ENCODE measurements at regions not wholly inside any gene's neighbourhood (a gene's known extent, or its start where the extent isn't known, plus 50 kb on each side); places are given as distances from the start of the nearest gene placed in this dataset.

DNA sequence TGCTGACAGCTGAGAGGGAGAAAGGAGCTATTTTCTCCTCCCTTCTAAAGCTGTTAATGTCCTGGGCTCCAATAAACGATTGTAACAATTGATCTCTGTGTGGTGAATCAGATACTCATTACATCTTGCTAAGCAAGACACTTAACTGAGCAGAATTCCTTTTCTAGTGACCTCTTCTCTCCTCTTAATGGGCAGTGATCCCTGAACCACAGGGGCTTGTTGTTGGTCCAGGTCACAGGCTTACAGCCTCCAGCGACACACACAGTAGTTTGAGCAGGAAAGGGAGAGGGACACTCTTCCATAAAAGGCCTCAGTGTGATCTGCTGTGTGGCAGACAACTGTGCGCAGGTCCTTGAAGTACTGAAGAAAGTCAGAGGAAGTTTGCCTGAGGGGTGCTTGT lies 58.5 kb upstream of the MYO10 start:
- no peaks in the 10 kb centered on the region for H3K4me1 ChIP-seq (ENCODE audit: control insufficient read depth, insufficient read depth, low read length)
- H3K9me3 ChIP-seq (ENCODE audit: control insufficient read depth, insufficient read depth, low read length): no peaks in the 10 kb centered on the region
- no peaks in the 10 kb centered on the region for H3K36me3 Mint-ChIP-seq
- TF ChIP-seq, protein P1, sequence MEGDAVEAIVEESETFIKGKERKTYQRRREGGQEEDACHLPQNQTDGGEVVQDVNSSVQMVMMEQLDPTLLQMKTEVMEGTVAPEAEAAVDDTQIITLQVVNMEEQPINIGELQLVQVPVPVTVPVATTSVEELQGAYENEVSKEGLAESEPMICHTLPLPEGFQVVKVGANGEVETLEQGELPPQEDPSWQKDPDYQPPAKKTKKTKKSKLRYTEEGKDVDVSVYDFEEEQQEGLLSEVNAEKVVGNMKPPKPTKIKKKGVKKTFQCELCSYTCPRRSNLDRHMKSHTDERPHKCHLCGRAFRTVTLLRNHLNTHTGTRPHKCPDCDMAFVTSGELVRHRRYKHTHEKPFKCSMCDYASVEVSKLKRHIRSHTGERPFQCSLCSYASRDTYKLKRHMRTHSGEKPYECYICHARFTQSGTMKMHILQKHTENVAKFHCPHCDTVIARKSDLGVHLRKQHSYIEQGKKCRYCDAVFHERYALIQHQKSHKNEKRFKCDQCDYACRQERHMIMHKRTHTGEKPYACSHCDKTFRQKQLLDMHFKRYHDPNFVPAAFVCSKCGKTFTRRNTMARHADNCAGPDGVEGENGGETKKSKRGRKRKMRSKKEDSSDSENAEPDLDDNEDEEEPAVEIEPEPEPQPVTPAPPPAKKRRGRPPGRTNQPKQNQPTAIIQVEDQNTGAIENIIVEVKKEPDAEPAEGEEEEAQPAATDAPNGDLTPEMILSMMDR (IDR thresholded peaks at IDR 0.05): no peak
- no peak overlapping the region for H3K4me3 Mint-ChIP-seq
- H3K9me3 Mint-ChIP-seq: peaks cover 0 to 3% of the 10 kb centered on the region in 2 donors
- H3K4me3 ChIP-seq (ENCODE audit: low read length): no peak overlapping the region
- peaks cover 0 to 3% of the 10 kb centered on the region in 2 donors for H3K27me3 Mint-ChIP-seq (ENCODE audit: low read depth in 2 of 2)
- H3K36me3 ChIP-seq (ENCODE audit: control insufficient read depth, insufficient read depth, low read length): no peaks in the 10 kb centered on the region
- ATAC-seq (no peak), DNase-seq (no peak)
- intact Hi-C loops (cut with micrococcal nuclease): no loop called here
- no peak overlapping the region for H3K27ac Mint-ChIP-seq
- no peaks in the 10 kb centered on the region for H3K4me1 Mint-ChIP-seq
- no peaks in the 10 kb centered on the region for H3K27me3 ChIP-seq (ENCODE audit: control insufficient read depth, insufficient read depth, low read length)
- H3K27ac ChIP-seq (ENCODE audit: low read length): no peak overlapping the region
- WGBS (ENCODE audit: insufficient coverage): 92% methylated on average over 3 of the region's 3 CpGs

DNA sequence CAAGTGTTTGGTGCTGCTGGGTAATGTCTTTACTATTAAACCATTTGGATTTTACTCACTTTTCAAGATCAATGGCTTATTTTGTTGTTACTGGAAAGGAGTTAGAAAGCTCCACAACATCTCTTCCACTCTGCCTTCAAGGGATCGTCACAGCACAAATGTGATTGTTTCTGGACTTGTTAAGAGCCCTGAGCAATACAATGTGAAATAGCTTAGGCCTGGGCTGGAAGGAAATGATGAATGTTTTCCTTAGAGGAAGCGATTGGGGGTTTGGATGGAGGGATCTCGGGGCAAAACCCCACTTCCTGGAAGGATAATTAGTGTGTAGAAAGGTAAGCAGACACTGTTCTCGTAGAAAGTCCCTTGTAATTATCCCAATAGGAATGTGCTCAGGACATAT lies 59.3 kb upstream of the MYO10 start:
- Mint-ChIP-seq H3K27me3 (ENCODE audit: low read depth in 2 of 2) (peaks cover 0 to 3% of the 10 kb centered on the region in 2 donors), H3K27ac (no peak overlapping the region), H3K4me1 (no peaks in the 10 kb centered on the region), H3K4me3 (no peak overlapping the region), H3K36me3 (no peaks in the 10 kb centered on the region), H3K9me3 (peaks cover 2 to 3% of the 10 kb centered on the region in 2 donors)
- DNase-seq (no peak), ATAC-seq (no peak)
- Histone ChIP-seq H3K9me3 (ENCODE audit: control insufficient read depth, insufficient read depth, low read length) (no peaks in the 10 kb centered on the region), H3K27ac (ENCODE audit: low read length) (no peak overlapping the region), H3K27me3 (ENCODE audit: control insufficient read depth, insufficient read depth, low read length) (no peaks in the 10 kb centered on the region), H3K4me1 (ENCODE audit: control insufficient read depth, insufficient read depth, low read length) (no peaks in the 10 kb centered on the region), H3K36me3 (ENCODE audit: control insufficient read depth, insufficient read depth, low read length) (no peaks in the 10 kb centered on the region), H3K4me3 (ENCODE audit: low read length) (no peak overlapping the region)
- 61% methylated on average over 4 of the region's 4 CpGs for WGBS (ENCODE audit: insufficient coverage)
- TF ChIP-seq, protein P1 (IDR thresholded peaks at IDR 0.05): no peak
- intact Hi-C loops (cut with micrococcal nuclease): no loop called here

DNA sequence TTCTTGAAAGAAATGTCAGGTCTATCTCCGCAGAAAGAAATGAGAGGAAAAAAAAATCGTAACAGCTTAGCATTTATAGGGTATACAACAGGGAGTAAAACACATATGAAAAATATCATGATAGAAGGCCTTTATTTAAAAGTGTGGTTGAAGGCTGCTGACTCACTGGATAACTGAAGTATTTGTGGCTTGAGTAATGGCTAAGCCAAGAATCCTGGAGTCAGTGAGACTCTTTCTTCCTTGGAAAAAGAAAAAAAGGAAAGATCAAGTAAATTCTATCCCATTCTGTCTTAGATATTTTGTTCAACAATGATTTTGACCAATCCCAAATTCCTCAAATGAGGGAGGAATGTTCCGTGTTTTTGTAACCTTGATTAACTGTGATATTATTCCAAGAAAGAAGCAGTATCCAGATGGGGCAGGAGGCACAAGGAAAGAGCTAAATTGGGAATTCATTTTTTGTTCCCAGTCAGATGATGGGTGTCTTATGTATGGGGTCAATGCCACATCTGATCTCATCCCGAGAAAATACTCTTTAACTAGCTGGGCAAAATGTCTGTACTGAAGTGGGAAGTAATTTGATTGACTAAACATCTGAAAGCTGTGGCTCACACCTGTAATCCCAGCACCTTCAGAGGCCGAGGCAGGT lies 64.3 kb upstream of the MYO10 start:
- H3K36me3 ChIP-seq (ENCODE audit: control insufficient read depth, insufficient read depth, low read length): no peaks in the 10 kb centered on the region
- no peak overlapping the region for H3K4me3 Mint-ChIP-seq
- DNase-seq: no peak
- H3K4me3 ChIP-seq (ENCODE audit: low read length): no peak overlapping the region
- H3K27me3 Mint-ChIP-seq (ENCODE audit: low read depth in 2 of 2): no peaks in the 10 kb centered on the region
- intact Hi-C loops (cut with micrococcal nuclease): no loop called here
- ATAC-seq: no peak
- H3K9me3 ChIP-seq (ENCODE audit: control insufficient read depth, insufficient read depth, low read length): no peaks in the 10 kb centered on the region
- H3K27me3 ChIP-seq (ENCODE audit: control insufficient read depth, insufficient read depth, low read length): no peaks in the 10 kb centered on the region
- TF ChIP-seq, protein P1 (IDR thresholded peaks at IDR 0.05): no peak
- 81% methylated on average over 5 of the region's 5 CpGs for WGBS (ENCODE audit: insufficient coverage)
- H3K27ac Mint-ChIP-seq: no peak overlapping the region
- H3K4me1 ChIP-seq (ENCODE audit: control insufficient read depth, insufficient read depth, low read length): no peaks in the 10 kb centered on the region
- no peak overlapping the region for H3K27ac ChIP-seq (ENCODE audit: low read length)
- no peaks in the 10 kb centered on the region for H3K4me1 Mint-ChIP-seq
- peaks cover 2 to 5% of the 10 kb centered on the region in 2 donors for H3K9me3 Mint-ChIP-seq
- H3K36me3 Mint-ChIP-seq: no peaks in the 10 kb centered on the region

DNA sequence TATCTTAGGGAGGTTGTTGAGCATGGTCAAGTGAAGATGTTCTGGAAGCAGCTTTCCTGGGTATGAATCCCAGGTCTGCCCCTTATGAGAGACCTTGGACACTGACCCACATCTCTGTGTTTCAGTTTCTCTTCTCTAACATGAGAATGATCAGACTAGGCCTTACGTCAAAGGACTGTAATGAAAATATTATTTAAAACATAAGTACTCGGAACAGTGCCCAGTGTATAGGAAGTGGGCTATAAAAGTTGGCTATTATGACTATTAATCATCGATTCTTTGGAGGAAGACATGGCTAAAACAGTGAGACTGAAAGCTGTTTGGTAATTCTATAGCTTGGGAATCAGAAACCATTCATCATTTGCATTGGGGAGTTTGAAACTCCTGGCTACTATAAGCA lies 65.3 kb upstream of the MYO10 start:
- H3K4me1 Mint-ChIP-seq: no peaks in the 10 kb centered on the region
- H3K27me3 Mint-ChIP-seq (ENCODE audit: low read depth in 2 of 2): no peaks in the 10 kb centered on the region
- Histone ChIP-seq H3K27me3 (ENCODE audit: control insufficient read depth, insufficient read depth, low read length) (no peaks in the 10 kb centered on the region), H3K4me3 (ENCODE audit: low read length) (no peak overlapping the region), H3K4me1 (ENCODE audit: control insufficient read depth, insufficient read depth, low read length) (no peaks in the 10 kb centered on the region), H3K27ac (ENCODE audit: low read length) (no peak overlapping the region), H3K36me3 (ENCODE audit: control insufficient read depth, insufficient read depth, low read length) (no peaks in the 10 kb centered on the region), H3K9me3 (ENCODE audit: control insufficient read depth, insufficient read depth, low read length) (no peaks in the 10 kb centered on the region)
- no peaks in the 10 kb centered on the region for H3K36me3 Mint-ChIP-seq
- H3K4me3 Mint-ChIP-seq: no peak overlapping the region
- 88% methylated on average over 3 of the region's 3 CpGs for WGBS (ENCODE audit: insufficient coverage)
- ATAC-seq (no peak), DNase-seq (no peak)
- intact Hi-C loops (cut with micrococcal nuclease): no loop called here
- no peak overlapping the region for H3K27ac Mint-ChIP-seq
- TF ChIP-seq, protein P1 (IDR thresholded peaks at IDR 0.05): no peak
- peaks cover 2 to 5% of the 10 kb centered on the region in 2 donors for H3K9me3 Mint-ChIP-seq

Measured in natural killer cell (primary cell).